Lung (tissue), 11 donors: ENCODE measurements at regions not wholly inside any gene's neighbourhood (a gene's known extent, or its start where the extent isn't known, plus 50 kb on each side); places are given as distances from the start of the nearest gene placed in this dataset.

Source experiments
- ATAC-seq: fragments of 200-7000 bp; cut with Tn5 transposase; one replicate; pipeline ENCODE4 v1.9.1; 2020; ENCODE audit warnings: moderate number of reproducible peaks; ENCODE audit not compliant: insufficient read depth, low FRiP score
- DNase-seq, 3 donors: peaks; one replicate each; pipeline ENCODE4 v3.0.0-alpha.2; 2013 to 2017
- H3K27ac ChIP-seq, 2 donors: one replicate each; pipeline ENCODE4 v1.5.1; 2013; ENCODE audit warnings: mild to moderate bottlenecking in 2 of 2, moderate library complexity in 2 of 2, control low read depth in 1 of 2, inconsistent platforms in 1 of 2, low read depth in 1 of 2, low read length in 1 of 2
- H3K27me3 ChIP-seq, 3 donors: one replicate each; pipeline ENCODE4 v1.5.1; 2013; ENCODE audit warnings: low read length in 2 of 3; ENCODE audit not compliant: control insufficient read depth in 3 of 3, insufficient read depth in 3 of 3
- H3K36me3 ChIP-seq, 4 donors: one replicate each; pipeline ENCODE4 v1.5.1; 2013; ENCODE audit warnings: low read length in 4 of 4, mild to moderate bottlenecking in 1 of 4, moderate library complexity in 1 of 4; ENCODE audit not compliant: control insufficient read depth in 4 of 4, insufficient read depth in 4 of 4
- H3K4me1 ChIP-seq, 5 donors: one replicate each; pipeline ENCODE4 v1.5.1; 2013; ENCODE audit warnings: low read length in 5 of 5, mild to moderate bottlenecking in 2 of 5, moderate library complexity in 1 of 5; ENCODE audit not compliant: control insufficient read depth in 5 of 5, insufficient read depth in 5 of 5
- H3K4me3 ChIP-seq: one replicate; pipeline ENCODE4 v1.5.1; 2013; ENCODE audit warnings: mild to moderate bottlenecking, control low read depth, moderate library complexity
- H3K9ac ChIP-seq, 2 donors: one replicate each; pipeline ENCODE4 v1.5.1; 2013; ENCODE audit warnings: low read length in 2 of 2, control low read depth in 1 of 2; ENCODE audit not compliant: insufficient read depth in 1 of 2
- H3K9me3 ChIP-seq, 4 donors: one replicate each; pipeline ENCODE4 v1.5.1; 2013; ENCODE audit warnings: low read length in 3 of 4, mild to moderate bottlenecking in 1 of 4, moderate library complexity in 1 of 4; ENCODE audit not compliant: control insufficient read depth in 4 of 4, insufficient read depth in 3 of 4
- CTCF ChIP-seq: IDR thresholded peaks from 2 replicates; pipeline ENCODE4 v1.5.1; 2012; ENCODE audit warnings: mild to moderate bottlenecking; ENCODE audit errors: control extremely low read depth, extremely low read depth
- WGBS, 2 donors: extraction: QIAGEN DNeasy Blood & Tissue Kit; methylation state at CpG; one replicate each; pipeline ENCODE4 v1.1.7; 2013; 5-methylcytosine and 5-hydroxymethylcytosine counted together
- donor health status: control.
- donor health status: control.
- donor health status: Bipolar disorder and iron deficiency.
- donor health status: healthy.
- donor health status: DM: yes; HTN: yes; CAD: no.

GRCh38 chr17:36837195-36837938 is 99.9 kb upstream of the LHX1 start:
- no peak for TF ChIP-seq CTCF
- peaks cover 0 to 16% (median 4%) of the 10 kb centered on the region in 4 donors for H3K9me3 ChIP-seq
- DNase-seq (no peak), ATAC-seq (no peak)
- no peaks in the 10 kb centered on the region for H3K4me1 ChIP-seq
- H3K27ac ChIP-seq: no peak overlapping the region
- no peak overlapping the region for H3K9ac ChIP-seq
- no peaks in the 10 kb centered on the region for H3K27me3 ChIP-seq
- H3K36me3 ChIP-seq: no peaks in the 10 kb centered on the region
- 56% methylated on average over 14 of the region's 14 CpGs for WGBS, 2 donors
- H3K4me3 ChIP-seq: no peak overlapping the region

- WGBS, 2 donors: 63 to 69% methylated on average over 3 of the region's 3 CpGs
- Histone ChIP-seq H3K27ac (no peak overlapping the region), H3K36me3 (no peaks in the 10 kb centered on the region), H3K4me3 (no peak overlapping the region), H3K4me1 (no peaks in the 10 kb centered on the region), H3K27me3 (no peaks in the 10 kb centered on the region), H3K9ac (no peak overlapping the region), H3K9me3 (peaks cover 0 to 15% (median 4%) of the 10 kb centered on the region in 4 donors)
- ATAC-seq (no peak), DNase-seq (no peak)
- TF ChIP-seq CTCF: no peak
These were observed 99.4 kb upstream of the LHX1 start for GRCh38 chr17:36837939-36838272.

- Histone ChIP-seq H3K4me1 (no peaks in the 10 kb centered on the region), H3K36me3 (no peaks in the 10 kb centered on the region), H3K27ac (no peak overlapping the region), H3K27me3 (peaks cover 0 to 2% (median under 1%) of the 10 kb centered on the region in 3 donors), H3K9me3 (peaks cover 0 to 12% (median 4%) of the 10 kb centered on the region in 4 donors), H3K9ac (no peak overlapping the region), H3K4me3 (no peak overlapping the region)
- WGBS, 2 donors: 34 to 40% methylated on average over 5 of the region's 5 CpGs
- DNase-seq (no peak), ATAC-seq (no peak)
- no peak for TF ChIP-seq CTCF
These were observed 98.0 kb upstream of the LHX1 start for GRCh38 chr17:36839256-36839655.

GRCh38 chr17:36840796-36841195 is 96.5 kb upstream of the LHX1 start:
- Histone ChIP-seq H3K9me3 (peaks cover 0 to 10% (median 4%) of the 10 kb centered on the region in 4 donors), H3K9ac (no peak overlapping the region), H3K27me3 (peaks cover 0 to 8% (median 5%) of the 10 kb centered on the region in 3 donors), H3K4me3 (no peak overlapping the region), H3K4me1 (no peaks in the 10 kb centered on the region), H3K27ac (no peak overlapping the region), H3K36me3 (no peaks in the 10 kb centered on the region)
- 88 to 92% methylated on average over 1 of the region's 1 CpG for WGBS, 2 donors
- no peak for TF ChIP-seq CTCF
- no peak for ATAC-seq
- DNase-seq: no peak
